Esophagus squamous epithelium (tissue), 4 donors: ENCODE measurements at regions not wholly inside any gene's neighbourhood (a gene's known extent, or its start where the extent isn't known, plus 50 kb on each side); places are given as distances from the start of the nearest gene placed in this dataset.

ENCODE experiments used
- POLR2A ChIP-seq, 4 donors: fragments of 450-650 bp; IDR thresholded peaks; one replicate each; pipeline ENCODE4 v1.6.1; 2017; ENCODE audit warnings: antibody characterized with exemption in 4 of 4, mild to moderate bottlenecking in 4 of 4, moderate library complexity in 3 of 4
- TF ChIP-seq, protein P1 (sequence below), 6 experiments: fragments of 450-650 bp in 4 of 6; fragments of 200-600 bp in 2 of 6; sonication (generic) in 2 of 6; IDR thresholded peaks; one replicate each; pipeline ENCODE4 v1.5.1; 2016 to 2019; ENCODE audit warnings: antibody characterized with exemption in 6 of 6, mild to moderate bottlenecking in 4 of 6, moderate library complexity in 4 of 6

DNA sequence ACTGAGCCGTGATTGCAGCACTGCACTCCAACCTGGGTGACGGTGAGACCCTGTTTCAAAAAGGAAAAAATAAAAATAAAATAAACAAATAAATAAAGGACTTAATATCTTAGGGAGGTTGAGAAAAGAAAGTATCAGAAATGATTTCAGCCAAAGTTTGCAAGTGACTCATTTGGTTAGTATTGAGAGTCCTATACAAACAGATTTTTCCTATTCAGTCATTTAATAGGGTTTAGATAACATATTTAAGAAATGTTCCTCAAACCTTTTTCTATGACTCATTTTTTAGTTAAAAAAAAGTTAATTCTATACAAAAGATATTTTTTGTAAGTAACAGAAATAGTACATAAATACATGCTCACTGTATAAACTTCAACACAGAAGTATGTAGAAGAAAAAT lies 235.1 kb downstream of the GJA1 start:
- TF ChIP-seq, protein P1, sequence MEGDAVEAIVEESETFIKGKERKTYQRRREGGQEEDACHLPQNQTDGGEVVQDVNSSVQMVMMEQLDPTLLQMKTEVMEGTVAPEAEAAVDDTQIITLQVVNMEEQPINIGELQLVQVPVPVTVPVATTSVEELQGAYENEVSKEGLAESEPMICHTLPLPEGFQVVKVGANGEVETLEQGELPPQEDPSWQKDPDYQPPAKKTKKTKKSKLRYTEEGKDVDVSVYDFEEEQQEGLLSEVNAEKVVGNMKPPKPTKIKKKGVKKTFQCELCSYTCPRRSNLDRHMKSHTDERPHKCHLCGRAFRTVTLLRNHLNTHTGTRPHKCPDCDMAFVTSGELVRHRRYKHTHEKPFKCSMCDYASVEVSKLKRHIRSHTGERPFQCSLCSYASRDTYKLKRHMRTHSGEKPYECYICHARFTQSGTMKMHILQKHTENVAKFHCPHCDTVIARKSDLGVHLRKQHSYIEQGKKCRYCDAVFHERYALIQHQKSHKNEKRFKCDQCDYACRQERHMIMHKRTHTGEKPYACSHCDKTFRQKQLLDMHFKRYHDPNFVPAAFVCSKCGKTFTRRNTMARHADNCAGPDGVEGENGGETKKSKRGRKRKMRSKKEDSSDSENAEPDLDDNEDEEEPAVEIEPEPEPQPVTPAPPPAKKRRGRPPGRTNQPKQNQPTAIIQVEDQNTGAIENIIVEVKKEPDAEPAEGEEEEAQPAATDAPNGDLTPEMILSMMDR (IDR thresholded peaks at IDR 0.05): no peak
- no peak for TF ChIP-seq POLR2A (IDR thresholded peaks at IDR 0.05)
